Activated T-cell treated with anti-CD3 and anti-CD28 coated beads for 4 hours (primary cell): ENCODE measurements at regions not wholly inside any gene's neighbourhood (a gene's known extent, or its start where the extent isn't known, plus 50 kb on each side); places are given as distances from the start of the nearest gene placed in this dataset.

Experiments used
- DNase-seq: peaks from one replicate; pipeline ENCODE4 v3.0.0-alpha.2; 2020

DNA sequence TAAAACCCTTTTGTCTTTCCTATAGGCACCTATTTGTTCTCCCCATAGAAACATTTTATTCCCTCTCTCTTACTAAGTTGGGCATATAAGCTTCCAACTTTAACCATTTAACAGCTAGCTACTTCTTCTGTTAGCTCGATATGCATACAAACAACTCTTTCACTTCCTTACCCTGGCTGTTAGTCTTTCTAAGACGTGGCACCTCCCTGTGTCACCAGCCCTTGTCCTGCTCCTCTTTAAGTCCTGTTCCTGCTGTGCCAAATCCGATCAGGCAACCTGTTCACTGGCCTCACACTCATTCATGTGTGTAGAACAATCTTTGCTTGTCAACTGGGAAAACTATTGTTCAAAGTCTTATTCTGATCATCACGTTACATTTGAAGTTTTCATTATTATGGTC, 1376.1 kb upstream of the TENM4 start:
- DNase-seq: no peak

- no peak for DNase-seq
Measured at GRCh38 chr11:80816454-80816847, 1375.6 kb upstream of the TENM4 start.

DNA sequence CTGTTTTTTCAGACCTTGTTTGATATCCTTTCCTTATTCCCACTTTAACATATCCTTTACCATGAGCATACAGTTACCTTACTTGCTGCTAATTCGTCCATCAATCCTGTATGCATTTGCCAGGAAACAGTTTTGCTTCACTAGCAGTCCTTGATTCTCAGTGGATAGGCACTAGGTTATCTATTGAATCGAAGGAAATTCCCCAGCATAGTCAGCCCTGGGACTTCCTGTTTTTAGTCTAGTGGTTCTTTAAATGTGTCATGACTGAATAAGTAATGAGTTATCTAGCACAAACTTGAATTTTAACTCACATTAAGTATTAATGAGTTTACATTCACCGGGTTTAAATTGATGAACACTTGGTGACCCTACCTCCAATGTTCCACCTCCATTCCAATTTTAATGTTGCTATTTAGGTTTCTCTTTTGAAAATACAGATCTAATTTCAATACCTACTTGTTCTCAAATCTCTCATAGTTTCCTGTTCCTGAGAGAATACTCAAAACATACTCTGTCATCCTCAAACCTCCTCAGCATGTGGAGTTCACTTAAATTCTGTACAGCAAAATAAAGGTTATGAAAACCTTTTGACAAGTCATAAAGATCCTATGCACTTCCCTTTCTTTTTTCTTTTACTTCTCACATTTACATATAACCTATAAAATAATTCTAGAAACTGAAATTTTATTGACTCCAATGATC, 1375.1 kb upstream of the TENM4 start:
- DNase-seq: no peak

DNA sequence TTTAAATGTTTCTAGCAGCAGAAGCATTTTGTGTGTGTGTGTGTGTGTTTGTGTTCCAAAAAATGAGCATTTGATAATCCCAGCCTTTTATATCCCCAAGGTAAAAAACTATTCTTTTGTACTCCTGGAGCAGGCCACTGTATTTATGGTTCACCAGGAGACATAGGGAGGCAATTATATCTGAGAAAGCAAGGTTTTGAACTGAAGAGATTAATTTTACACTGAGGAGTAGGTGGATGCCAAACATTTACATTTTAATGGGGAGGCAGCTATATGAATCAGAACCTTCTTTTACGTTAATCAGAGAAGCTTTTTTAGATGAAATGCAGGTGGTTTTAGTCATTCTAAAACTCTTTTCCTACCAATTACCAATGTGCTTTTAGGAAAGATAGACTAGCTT, 1374.0 kb upstream of the TENM4 start:
- DNase-seq: no peak

DNA sequence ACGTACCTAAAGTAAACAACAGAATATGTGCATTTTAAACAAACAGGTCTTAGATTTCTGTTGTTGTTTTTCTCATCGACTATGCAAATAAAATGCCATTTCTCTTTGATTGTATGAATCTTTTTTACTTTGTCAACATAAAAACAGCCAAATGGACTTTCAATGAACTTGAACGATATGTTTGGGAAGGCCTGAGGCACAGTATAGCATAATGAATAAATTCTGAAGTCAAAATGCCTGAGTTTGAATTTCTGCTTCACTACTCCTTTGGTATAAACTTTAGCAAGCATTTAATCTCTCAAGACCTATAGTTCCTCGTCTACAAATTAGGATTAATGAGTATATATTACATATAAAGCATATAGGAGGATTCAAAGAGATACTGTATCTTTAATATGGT, 1369.9 kb upstream of the TENM4 start:
- DNase-seq: no peak

- DNase-seq: no peak
Measured at GRCh38 chr11:80798174-80798573, 1357.3 kb upstream of the TENM4 start.

- no peak for DNase-seq
Measured at GRCh38 chr11:80783561-80783960, 1342.7 kb upstream of the TENM4 start.

GRCh38 chr11:80782135-80782885, 1341.5 kb upstream of the TENM4 start:
- no peak for DNase-seq

- DNase-seq: no peak
Measured at GRCh38 chr11:80779905-80780605, 1339.2 kb upstream of the TENM4 start.

- DNase-seq: no peak
Measured at GRCh38 chr11:80778941-80779340, 1338.1 kb upstream of the TENM4 start.

DNA sequence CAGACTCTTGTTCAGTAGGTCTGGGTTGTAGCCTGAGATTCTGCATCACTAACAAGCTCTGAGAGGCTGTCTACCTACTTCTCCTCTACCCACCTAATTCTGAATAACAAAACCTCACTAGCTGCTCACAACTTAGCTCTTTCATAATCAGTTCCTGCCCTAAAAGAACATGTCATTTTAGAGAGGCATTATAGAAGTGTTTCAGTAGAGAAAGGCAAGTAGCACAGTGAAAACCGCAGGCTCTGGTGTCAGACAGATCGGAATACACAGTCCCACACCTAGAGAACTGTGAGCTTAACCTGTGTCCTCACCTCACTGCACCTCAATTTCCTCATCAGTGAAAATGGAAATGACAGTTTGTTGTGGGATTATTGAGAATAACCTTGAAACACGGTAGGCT, 1337.6 kb upstream of the TENM4 start:
- no peak for DNase-seq

- DNase-seq: no peak
Measured at GRCh38 chr11:80773919-80774318, 1333.1 kb upstream of the TENM4 start.

- DNase-seq: no peak
Measured at GRCh38 chr11:80771017-80771416, 1330.2 kb upstream of the TENM4 start.

DNA sequence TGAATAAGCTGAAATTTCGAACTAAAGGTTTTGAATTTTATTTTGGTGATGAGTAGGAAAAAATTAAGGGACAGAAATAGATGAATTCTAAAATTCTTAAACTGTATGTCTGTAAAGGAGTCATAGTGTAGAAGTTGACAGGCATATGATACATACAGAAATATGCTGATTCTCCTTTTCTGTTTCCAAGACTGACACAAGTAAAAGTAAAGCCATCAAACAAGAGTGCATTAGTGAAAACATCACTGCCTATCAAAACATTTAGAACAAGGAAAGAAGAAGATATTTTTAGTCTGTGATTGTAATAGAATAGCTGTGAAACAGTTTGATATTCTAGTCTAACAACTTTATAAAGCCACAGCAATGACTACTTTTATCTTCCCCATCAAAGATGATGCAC, 1318.0 kb upstream of the TENM4 start:
- DNase-seq: no peak

DNA sequence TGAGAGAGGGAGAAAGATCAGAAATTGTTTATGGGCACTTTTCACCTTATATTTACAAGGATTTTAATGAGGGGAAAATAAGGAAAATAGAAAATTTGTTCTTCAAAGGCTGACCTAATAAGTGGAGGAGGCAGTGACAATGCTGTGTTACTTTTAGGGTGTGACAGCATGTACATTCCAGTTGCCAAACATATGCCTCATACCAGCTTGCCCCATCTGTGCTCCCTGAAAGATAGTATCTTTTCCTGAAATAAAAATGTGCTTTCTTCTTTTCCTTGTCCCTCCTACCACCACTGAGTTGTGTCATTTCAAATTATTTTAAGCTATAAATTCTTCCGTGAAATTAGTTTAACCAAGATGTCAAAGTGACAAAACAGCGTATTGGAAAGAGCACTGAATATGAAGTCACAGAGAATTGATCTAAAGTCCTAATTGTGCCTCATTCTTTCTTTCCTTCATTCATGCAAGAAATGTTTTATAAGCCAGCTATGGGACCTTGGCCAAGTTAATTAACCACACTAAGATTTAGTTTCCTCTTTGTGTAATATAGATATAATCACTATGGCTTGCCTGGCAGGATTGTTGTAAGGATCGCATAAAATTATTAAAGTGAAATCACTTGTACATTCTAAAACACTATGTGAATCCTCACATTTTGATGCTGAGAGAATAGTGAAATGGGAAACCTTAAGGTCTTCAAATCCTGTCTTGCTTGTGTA, 1307.5 kb upstream of the TENM4 start:
- DNase-seq: no peak

DNA sequence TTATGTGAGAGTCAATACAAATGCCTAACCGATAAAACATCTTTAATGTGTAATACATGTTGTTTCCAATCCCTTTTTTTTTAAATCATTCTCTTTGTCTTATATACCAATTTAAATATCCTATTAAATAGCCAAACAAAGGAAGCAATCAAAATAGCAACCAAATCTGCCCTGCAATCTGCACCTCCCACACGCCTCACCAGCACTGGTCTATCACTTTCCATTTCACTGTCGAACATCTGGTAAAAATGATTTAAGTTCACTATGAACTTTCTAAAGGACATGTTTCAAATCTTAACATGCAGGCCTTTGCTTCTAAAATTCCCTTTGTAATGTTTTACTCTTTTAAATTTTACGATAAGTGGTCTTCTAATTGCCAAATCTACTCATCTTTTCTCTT, 1305.5 kb upstream of the TENM4 start:
- DNase-seq: no peak

DNA sequence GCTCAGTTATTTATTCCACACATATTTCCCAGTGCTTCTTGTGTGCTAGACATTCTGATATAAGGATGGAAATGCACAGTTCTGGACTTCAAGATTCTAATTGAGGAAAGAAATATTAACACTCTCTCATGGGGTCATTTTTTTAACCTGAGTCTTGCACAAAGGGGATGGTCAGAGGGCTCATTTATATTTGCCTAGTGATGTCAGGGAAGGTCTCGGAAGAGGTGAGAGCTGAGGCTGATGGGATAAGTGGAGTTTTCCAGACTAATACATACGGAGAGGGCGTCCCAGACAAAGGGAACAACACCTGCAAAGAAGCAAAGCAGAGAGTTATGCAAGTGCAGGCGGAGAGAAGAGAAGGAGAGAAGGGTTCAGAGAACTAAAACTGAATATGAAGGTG, 1304.6 kb upstream of the TENM4 start:
- DNase-seq: no peak

DNA sequence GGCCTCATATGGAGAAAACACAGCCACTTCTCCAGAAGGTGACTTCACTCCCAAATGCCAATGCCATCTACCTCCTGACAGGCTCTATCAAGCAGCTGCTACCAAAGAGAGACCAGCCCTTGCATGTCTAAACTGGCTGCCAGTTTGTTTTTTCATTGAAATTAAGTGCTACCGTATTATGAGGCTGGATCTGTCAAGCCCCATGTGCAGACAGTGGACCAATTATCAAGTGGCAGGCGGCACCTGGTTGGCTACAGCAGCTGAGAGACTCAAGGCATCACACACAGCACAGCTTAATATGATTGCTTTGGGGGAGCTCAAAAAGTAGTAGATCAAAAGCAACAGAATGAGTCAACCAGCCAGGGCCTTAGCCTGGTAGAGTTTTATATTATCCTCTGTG, 1293.0 kb upstream of the TENM4 start:
- DNase-seq: no peak

- DNase-seq: no peak
Measured at GRCh38 chr11:80733361-80733760, 1292.5 kb upstream of the TENM4 start.

DNA sequence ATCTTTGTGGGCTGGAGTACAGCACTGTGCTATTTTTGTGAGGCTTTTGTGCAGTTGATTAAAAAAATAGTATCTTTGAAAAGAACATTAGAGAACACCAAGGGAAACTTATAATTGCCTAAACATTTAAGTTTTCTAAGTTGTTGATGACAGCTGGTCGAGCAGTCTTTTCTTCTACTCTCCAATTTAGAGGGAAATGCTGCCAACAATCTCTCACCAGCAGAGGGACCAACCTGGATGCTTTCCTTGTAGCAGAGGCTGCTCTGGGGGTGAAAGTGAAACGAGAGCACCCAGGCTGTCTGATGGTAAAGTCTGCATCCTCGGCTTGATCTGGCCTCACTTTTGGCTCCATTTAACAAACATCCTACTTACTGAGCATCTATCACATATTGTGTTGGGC, 1286.5 kb upstream of the TENM4 start:
- no peak for DNase-seq

DNA sequence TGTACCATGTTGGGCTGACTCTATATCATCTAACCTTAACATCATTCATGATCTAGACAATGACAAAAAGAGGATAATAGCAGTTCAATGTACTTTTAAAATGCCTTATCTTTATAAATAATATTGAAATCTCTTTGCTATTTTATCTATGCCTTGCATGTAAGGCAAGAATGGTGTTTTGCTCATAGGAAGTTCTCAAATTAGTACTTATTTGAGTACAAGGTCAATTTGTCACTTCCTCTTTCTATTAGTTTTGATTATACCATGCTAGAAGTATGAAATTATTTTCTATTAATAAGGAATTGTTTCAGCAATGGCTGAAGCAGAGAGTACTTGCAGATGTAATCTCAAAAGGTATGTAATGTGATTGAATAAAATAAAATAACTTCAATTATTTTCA, 1285.4 kb upstream of the TENM4 start:
- no peak for DNase-seq

GRCh38 chr11:80724366-80724765, 1283.5 kb upstream of the TENM4 start:
- DNase-seq: no peak

- DNase-seq: no peak
Measured at GRCh38 chr11:80722629-80723028, 1281.8 kb upstream of the TENM4 start.

DNA sequence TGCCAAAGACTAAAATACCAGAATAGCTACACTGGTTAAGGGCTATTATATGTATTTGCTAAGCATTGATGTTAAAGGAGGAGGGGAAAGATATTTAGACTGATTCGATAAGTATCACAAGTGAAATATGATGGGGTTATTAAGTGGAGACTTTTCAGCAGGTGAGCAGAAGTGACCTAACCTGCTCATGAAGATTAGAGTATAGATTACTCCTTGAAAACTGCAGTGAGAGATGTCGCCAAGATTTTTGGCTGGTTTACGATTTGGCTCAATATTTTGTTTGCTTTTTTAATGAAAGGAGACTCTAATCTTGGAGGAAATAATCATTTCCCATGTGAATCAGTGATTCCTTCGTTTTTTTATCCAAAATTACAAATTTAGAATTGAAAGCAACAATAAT, 1279.5 kb upstream of the TENM4 start:
- DNase-seq: no peak
